GM08714 (cell line): ENCODE measurements at regions not wholly inside any gene's neighbourhood (a gene's known extent, or its start where the extent isn't known, plus 50 kb on each side); places are given as distances from the start of the nearest gene placed in this dataset.
"Not testable (repeated sequence)": the region's sequence is repeated elsewhere in the genome, so short reads cannot be mapped to it uniquely, and the experiment has no call there.

Source experiments
- H3K4me3 ChIP-seq: fragments of 200-500 bp; sonication (Bioruptor generic); 2 replicates; pipeline ENCODE4 v1.5.1; 2014; ENCODE audit warnings: mild to moderate bottlenecking, low read length, inconsistent platforms
- ZNF274 ChIP-seq: IDR thresholded peaks from 2 replicates; pipeline ENCODE4 v1.6.1; 2012; ENCODE audit warnings: mild to moderate bottlenecking, low read depth, low read length

- H3K4me3 ChIP-seq = no peak overlapping the region
- TF ChIP-seq ZNF274 = no peak
Observed at GRCh38 chr7:131040467-131040932, 287.2 kb upstream of the MKLN1 start.

- not testable (repeated sequence) for H3K4me3 ChIP-seq
Observed at GRCh38 chr7:131041012-131041695, 286.5 kb upstream of the MKLN1 start.

GRCh38 chr7:131042269-131043160 is 285.2 kb upstream of the MKLN1 start:
- TF ChIP-seq ZNF274 = no peak

GRCh38 chr7:131045526-131045925 is 282.1 kb upstream of the MKLN1 start:
- H3K4me3 ChIP-seq = no peak overlapping the region
- no peak for TF ChIP-seq ZNF274

More at GRCh38 chr7:131042269-131043160, 285.2 kb upstream of the MKLN1 start:
- H3K4me3 ChIP-seq = no peak overlapping the region

- H3K4me3 ChIP-seq = no peak overlapping the region
- no peak for TF ChIP-seq ZNF274
Observed at GRCh38 chr7:131046246-131046645, 281.4 kb upstream of the MKLN1 start.

- H3K4me3 ChIP-seq = no peak overlapping the region
- no peak for TF ChIP-seq ZNF274
Observed at GRCh38 chr7:131047651-131048304, 279.9 kb upstream of the MKLN1 start.

- TF ChIP-seq ZNF274 = no peak
- H3K4me3 ChIP-seq = no peak overlapping the region
Observed at GRCh38 chr7:131051304-131051703, 276.4 kb upstream of the MKLN1 start.

GRCh38 chr7:131052285-131052904 is 275.3 kb upstream of the MKLN1 start:
- TF ChIP-seq ZNF274 = no peak
- H3K4me3 ChIP-seq = no peak overlapping the region

GRCh38 chr7:131056007-131056406 is 271.7 kb upstream of the MKLN1 start:
- TF ChIP-seq ZNF274 = no peak
- H3K4me3 ChIP-seq = no peak overlapping the region

GRCh38 chr7:131057015-131057793 is 270.5 kb upstream of the MKLN1 start:
- no peak for TF ChIP-seq ZNF274
- no peak overlapping the region; the same call in 1 of the 2 replicates for H3K4me3 ChIP-seq

GRCh38 chr7:131057794-131058070 is 269.9 kb upstream of the MKLN1 start:
- no peak overlapping the region; the same call in 1 of the 2 replicates for H3K4me3 ChIP-seq
- no peak for TF ChIP-seq ZNF274

- not testable (repeated sequence) for H3K4me3 ChIP-seq
Observed at GRCh38 chr7:131058561-131059288, 269.0 kb upstream of the MKLN1 start.

GRCh38 chr7:131059401-131059800 is 268.3 kb upstream of the MKLN1 start:
- not testable (repeated sequence) for H3K4me3 ChIP-seq

- H3K4me3 ChIP-seq = no peak overlapping the region
- TF ChIP-seq ZNF274 = no peak
Observed at GRCh38 chr7:131061158-131061557, 266.5 kb upstream of the MKLN1 start.
